IMR-90 (cell line): ENCODE measurements at regions not wholly inside any gene's neighbourhood (a gene's known extent, or its start where the extent isn't known, plus 50 kb on each side); places are given as distances from the start of the nearest gene placed in this dataset.

Source experiments
- BHLHE40 ChIP-seq: fragments of 150-350 bp; IDR thresholded peaks from 2 replicates; pipeline ENCODE4 v1.6.1; 2016; ENCODE audit warnings: mild to moderate bottlenecking, low read depth, low read length
- CTCF ChIP-seq: conservative IDR thresholded peaks from 2 replicates; pipeline ENCODE4 v1.5.1; 2012; ENCODE audit warnings: mild to moderate bottlenecking, low read depth, low read length, improper control_type of control experiment
- POLR2A ChIP-seq: IDR thresholded peaks from 2 replicates; pipeline ENCODE4 v1.6.1; 2012; ENCODE audit warnings: mild to moderate bottlenecking, low read depth, low read length

- no peak for TF ChIP-seq CTCF
- no peak for TF ChIP-seq BHLHE40
- no peak for TF ChIP-seq POLR2A
Measured at GRCh38 chr5:159576902-159577301, 246.6 kb upstream of the IL12B start.
